Astrocyte (in vitro differentiated cells and primary cell): ENCODE measurements at regions not wholly inside any gene's neighbourhood (a gene's known extent, or its start where the extent isn't known, plus 50 kb on each side); places are given as distances from the start of the nearest gene placed in this dataset.

Experiments used
- EZH2 ChIP-seq: IDR thresholded peaks from 2 replicates; pipeline ENCODE4 v1.6.1; 2012; ENCODE audit warnings: mild to moderate bottlenecking, low read length, inconsistent platforms; ENCODE audit not compliant: insufficient read depth
- TF ChIP-seq, protein P1 (sequence below): IDR thresholded peaks from 2 replicates; pipeline ENCODE4 v1.5.1; 2011; ENCODE audit warnings: low read depth, mild to moderate bottlenecking, inconsistent platforms, low read length, moderate library complexity; ENCODE audit not compliant: insufficient read depth

DNA sequence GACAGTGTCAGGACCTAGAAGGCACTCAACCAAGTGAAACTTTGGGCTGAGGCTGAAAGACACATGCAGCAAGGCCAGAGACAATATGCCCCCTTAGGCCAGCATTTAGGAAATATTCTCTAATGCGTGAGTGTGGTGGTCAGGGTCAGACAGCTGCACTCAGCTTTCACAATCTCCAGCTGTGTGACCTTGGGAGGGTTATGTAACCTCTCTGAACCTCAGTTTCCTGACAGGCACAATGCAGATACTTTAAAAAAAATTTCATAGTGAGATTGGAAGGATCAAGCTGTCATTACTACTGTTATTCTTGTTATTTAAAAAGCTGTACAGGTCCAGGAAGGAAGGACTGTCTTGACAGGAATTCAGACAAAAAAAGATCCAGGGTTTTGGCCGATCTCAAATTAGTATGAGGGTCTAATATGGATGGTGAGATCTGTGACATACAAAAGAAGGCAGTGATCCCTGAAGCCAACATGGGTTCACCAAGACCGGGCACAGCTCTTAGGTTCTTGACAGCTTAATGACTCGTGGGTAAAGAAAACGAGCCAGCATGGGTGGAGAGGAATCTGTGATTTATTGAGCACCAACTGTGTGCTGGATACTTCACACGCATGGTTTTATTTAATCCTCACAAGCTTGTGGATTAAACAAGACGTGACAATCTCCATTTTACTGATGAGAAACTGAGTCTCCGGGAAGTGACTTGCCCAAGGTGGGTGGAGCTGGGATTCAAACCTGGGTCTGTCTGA, 54.6 kb upstream of the POU3F1 start:
- TF ChIP-seq, protein P1, sequence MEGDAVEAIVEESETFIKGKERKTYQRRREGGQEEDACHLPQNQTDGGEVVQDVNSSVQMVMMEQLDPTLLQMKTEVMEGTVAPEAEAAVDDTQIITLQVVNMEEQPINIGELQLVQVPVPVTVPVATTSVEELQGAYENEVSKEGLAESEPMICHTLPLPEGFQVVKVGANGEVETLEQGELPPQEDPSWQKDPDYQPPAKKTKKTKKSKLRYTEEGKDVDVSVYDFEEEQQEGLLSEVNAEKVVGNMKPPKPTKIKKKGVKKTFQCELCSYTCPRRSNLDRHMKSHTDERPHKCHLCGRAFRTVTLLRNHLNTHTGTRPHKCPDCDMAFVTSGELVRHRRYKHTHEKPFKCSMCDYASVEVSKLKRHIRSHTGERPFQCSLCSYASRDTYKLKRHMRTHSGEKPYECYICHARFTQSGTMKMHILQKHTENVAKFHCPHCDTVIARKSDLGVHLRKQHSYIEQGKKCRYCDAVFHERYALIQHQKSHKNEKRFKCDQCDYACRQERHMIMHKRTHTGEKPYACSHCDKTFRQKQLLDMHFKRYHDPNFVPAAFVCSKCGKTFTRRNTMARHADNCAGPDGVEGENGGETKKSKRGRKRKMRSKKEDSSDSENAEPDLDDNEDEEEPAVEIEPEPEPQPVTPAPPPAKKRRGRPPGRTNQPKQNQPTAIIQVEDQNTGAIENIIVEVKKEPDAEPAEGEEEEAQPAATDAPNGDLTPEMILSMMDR = no peak
- no peak for TF ChIP-seq EZH2
